IPS-NIHi7 (cell line): ENCODE measurements at regions not wholly inside any gene's neighbourhood (a gene's known extent, or its start where the extent isn't known, plus 50 kb on each side); places are given as distances from the start of the nearest gene placed in this dataset.
"Not testable (repeated sequence)": the region's sequence is repeated elsewhere in the genome, so short reads cannot be mapped to it uniquely, and the experiment has no call there.

ENCODE experiments used
- DNase-seq: peaks from one replicate; pipeline ENCODE4 v3.0.0; 2012; ENCODE audit warnings: mixed read lengths; ENCODE audit errors: extremely low spot score

DNA sequence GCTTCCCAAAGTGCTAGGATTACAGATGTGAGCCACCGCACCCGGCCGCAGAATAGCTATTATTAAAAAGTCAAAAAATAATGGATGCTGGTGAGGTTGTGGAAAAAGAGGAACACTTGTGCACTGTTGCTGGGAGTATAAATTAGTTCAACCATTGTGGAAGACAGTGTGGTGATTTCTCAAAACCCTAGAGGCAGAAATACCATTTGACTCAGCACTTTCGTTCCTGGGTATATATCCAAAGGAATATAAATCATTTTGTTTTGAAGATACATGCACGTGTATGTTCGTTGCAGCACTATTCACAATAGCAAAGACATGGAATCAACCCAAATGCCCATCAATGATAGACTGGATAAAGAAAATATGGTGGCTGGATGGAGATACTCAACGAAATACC, 132.1 kb upstream of the MED13 start:
- DNase-seq = not testable (repeated sequence)

DNA sequence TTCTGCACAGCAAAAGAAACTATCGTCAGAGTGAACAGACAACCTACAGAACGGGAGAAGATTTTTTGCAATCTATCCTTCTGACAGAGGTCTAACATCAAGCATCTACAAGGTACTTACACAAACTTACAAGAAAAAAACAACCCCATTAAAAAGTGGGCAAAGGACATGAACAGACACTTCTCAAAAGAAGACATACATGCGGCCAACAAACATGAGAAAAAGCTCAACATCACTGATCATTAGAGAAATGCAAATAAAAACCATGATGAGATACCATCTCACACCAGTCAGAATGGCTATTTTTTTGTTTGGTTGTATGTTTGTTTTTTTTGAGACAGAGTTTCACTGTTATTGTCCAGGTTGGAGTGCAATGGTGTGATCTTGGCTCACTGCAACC, 131.5 kb upstream of the MED13 start:
- DNase-seq = not testable (repeated sequence)

DNA sequence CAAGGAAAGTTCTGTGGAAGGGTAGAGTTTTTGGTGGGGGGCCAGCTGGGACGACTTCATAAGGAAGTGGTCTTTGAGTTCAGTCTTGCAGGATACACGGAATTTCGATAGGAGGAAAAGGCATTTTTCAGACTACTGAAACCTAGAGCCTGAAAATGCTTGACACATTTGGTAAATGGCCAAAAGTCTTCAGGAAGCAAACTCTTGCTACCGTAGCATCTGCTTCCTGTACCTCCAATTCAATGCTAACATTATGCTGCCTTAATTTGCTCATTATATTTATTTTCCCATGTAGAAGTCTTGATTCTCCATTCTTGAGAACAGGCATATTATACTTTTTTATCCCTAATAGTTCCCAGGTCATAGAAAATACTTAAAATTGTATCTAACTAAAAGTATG, 129.3 kb upstream of the MED13 start:
- DNase-seq = no peak

DNA sequence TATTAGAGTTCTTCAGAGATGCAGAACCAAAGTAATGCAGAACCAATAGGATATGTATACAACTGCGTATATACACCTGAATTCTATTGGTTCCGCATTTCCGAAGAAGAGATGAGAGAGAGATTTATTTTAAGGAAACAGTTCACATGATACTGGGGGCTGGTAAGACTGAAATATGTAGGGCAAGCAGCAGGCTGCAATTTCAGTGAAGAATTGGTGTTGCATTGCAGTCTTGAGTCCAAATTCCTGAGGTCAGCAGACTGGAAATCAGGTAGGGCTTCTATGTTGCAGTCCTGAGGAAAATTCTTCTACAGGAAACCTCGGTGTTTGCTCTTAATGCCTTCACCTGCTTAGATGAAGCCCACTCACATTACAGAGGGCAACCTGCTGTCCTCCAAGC, 128.2 kb upstream of the MED13 start:
- DNase-seq = no peak

DNA sequence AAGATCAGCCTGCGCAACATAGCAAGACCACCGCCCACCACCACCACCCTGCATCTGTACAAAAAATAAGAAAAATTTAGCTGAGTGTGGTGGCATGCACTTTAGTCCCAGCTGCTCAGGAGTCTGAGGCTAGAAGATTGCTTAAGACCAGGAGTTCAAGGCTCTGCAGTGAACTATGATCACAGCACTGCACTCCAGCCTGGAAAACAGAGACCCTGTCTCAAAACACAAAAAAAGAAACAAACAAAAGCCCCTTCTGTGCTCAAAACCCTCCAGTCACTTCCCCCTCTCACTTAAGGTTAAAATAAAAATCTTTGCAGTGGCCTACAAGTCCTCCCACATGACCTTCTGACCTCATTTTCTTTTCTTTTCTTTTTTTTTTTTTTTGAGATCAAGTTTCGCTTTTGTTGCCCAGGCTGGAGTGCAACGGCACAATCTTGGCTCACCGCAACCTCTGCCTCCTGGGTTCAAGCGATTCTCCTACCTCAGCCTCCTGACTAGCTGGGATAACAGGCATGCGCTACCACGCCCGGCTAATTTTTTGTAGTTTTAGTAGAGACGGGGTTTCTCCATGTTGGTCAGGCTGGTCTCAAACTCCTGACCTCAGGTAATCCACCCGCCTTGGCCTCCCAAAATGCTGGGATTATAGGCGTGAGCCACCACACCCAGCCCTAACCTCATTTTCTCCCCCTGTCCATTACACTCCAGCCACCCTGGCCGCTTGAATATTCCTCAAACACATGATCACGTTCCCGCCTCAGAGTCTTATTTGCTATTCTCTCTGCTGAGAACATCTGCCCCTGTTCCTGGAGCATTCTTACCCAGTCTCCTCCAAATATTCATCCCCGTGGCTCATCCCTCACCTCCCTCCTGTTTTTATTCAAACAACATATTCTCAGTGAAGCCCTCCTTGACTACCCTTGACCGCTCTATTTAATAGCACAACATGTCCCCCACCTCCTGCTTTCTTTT, 126.6 kb upstream of the MED13 start:
- no peak for DNase-seq

DNA sequence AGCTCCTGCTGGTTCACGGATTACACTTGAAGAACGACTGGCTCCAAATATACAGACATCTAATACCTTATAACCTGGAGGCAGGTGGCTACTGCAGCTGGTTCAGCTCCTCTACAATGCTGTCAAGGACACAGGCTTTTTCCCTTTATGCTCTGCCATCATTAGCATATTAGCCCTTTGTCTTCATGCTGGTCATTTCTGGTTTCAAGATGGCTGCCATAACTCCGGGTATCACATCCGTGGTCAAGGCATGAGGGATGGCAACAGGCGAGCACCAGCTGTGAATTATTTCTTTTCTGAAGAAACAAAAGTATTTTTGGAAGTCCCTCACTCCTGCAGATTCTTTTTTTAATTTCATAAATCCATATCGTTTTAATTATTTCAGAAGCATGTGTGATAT, 124.3 kb upstream of the MED13 start:
- no peak for DNase-seq

DNA sequence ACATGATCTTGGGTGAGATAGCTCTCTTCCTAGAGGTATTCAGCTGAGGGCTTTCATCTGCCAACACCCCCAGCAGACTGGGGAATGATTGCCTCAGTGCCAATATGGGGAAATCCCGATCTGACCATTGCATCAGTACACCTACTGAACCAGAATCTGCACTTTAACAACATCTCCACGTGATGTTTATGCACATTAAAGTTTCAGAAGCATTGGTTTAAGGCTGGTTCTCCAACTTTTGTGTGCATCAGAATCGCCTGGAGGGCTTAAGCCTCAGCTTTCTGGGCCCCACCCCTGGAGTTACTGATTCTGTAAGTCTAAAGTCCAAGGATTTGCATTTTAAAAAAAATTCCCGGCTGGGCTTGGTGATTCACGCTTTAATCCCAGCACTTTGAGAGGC, 123.6 kb upstream of the MED13 start:
- no peak for DNase-seq

DNA sequence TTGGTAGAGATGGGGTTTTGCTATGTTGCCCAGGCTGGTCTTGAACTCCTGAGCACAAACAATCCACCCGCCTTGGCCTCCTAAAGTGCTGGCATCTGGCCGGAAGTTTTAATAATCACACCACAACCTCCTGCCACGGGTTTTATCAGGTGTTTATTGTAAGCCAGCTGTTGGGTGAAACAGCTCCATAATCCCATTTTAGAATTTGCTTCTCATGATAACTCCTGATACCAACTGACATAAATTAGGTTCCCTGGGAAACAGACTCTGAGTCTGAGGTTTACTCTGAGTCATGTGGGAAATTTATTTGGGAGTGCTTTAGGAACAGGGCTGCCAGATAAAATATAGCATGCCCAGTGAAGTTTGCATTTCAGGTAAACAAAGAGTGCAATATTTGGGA, 122.6 kb upstream of the MED13 start:
- no peak for DNase-seq

DNA sequence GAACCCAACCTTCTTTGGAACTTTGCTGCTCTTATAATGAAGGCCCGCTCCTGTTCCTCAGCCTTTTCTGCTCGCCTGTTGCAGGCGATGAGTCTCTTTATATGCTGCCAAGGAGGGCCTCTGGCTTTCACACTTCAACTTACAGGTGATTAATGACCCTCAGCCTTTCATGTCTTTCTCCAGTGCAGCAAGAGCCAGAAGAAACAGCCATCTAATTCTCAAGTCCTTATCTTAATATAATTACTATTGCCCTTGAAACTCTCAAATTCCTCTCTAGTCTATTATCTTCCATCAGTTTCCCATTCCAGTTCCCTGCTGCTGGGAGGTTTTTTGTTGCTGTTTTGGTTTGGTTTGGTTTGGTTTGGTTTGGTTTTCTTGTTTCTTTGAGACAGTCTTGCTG, 121.8 kb upstream of the MED13 start:
- no peak for DNase-seq

DNA sequence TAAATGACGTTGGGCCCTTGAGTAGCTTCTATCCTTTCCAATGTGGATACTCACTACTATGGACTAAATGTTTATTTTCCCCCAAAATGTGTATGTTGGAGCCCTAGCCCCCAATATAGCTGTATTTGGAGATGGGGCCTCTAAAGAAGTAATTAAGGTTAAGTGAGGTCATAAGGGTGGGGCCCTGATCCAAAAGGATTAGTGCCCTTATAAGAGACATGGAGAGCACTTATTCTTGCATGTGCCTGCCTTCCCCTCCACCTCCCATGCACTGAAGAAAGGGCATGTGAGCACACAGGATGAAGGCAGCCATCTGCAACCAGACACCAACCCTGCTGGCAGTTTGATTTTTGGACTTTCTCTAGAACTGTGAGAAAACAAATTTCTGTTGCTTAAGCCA, 115.7 kb upstream of the MED13 start:
- no peak for DNase-seq

DNA sequence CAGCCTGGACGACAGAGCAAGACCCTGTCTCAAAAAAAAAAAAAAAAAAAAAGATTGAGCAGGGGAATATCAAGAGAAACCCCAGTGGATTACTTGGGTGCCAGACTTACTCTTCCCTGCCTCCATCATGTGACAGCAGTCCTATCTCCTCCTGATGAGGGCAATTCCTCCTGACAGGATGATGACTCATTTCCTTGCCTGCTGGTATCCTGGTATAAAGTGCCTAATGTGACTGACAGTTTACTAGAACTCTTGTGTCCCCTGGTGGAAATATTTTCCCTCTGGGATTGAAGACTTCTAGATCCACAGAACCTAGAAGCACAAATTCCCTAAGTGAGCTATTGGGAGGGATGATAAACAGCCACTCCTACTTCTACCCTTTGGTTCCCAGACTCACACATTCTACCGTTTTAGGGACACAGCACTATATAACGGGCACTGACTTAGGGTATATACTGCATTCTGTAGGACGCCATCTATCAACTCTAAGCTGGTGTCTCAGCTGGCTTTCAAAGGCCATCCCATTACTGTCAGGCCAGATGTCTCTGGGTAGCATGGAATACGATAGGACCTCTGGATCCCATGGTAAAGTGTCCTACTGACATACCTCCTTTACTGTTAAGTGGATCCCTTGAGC, 114.6 kb upstream of the MED13 start:
- peak; percentile 33 for DNase-seq

DNA sequence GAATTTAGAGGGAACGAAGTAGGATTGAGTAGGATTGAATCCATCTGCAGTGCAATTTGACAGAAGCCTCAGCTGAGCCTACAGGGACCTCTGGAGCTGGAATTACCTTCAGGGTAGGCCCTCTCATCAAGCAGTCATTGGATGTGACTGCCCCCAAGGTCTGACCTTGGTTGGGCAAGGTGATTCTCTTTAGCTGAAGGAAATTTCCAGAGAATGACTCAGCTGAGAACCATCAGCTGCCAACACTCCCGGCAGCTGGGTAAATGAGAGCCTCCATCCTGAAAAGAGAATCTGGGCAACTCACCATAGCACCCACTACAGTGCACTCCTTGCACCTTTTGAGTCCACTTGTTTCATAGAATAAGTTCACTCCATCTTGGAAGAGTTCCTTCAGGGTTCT, 113.5 kb upstream of the MED13 start:
- DNase-seq = no peak

DNA sequence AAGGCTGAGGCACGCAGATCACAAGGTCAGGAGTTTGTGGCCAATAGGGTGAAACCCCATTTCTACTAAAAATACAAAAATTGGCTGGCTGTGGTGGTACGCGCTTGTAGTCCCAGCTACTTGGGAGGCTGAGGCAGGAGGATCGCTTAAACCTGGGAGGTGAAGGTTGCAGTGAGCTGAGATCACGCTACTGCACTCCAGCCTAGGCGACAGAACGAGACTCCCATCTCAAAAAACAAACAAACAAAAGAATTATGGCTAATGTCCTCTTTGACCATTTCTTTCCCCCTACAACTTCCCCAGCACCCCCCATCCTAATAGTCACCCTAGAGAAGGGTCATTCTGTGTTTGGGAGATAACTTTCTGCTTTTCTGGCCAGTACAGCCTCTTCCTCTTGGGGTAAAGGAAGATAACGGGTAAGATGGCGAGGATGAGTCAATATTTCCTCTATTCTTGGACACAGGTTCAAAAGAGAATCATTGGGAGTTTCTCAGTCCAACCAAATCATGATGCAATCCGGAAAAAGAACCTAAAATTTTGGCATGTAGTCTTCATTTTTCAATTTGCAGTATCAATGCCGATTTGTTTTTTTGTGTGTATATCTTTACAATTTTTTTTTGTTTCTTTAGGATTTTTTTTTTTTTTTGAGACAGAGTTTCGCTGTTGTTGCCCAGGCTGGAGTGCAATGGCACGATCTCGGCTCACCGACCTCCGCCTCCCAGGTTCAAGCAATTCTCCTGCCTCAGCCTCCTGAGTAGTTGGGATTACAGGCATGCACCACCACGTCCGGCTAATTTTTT, 107.6 kb upstream of the MED13 start:
- no peak for DNase-seq

DNA sequence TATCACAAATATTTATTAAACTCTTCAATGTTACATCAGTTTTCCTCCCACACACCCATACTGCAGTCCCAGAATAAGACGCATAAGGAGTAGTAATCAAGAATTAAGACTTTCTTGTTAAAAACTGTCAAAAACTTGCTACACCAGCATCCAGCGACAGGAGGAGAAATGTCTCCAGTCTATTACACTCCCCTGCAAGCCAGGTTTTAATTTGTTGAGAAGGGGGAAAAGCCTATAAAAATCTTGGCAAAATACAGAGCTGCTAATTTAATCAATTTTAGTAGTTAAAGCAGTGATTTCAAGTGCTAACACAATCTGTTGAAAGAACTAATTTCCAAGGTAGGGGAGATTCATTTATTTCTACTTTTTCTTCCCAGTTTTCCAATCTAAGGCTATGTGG, 102.0 kb upstream of the MED13 start:
- DNase-seq = no peak

DNA sequence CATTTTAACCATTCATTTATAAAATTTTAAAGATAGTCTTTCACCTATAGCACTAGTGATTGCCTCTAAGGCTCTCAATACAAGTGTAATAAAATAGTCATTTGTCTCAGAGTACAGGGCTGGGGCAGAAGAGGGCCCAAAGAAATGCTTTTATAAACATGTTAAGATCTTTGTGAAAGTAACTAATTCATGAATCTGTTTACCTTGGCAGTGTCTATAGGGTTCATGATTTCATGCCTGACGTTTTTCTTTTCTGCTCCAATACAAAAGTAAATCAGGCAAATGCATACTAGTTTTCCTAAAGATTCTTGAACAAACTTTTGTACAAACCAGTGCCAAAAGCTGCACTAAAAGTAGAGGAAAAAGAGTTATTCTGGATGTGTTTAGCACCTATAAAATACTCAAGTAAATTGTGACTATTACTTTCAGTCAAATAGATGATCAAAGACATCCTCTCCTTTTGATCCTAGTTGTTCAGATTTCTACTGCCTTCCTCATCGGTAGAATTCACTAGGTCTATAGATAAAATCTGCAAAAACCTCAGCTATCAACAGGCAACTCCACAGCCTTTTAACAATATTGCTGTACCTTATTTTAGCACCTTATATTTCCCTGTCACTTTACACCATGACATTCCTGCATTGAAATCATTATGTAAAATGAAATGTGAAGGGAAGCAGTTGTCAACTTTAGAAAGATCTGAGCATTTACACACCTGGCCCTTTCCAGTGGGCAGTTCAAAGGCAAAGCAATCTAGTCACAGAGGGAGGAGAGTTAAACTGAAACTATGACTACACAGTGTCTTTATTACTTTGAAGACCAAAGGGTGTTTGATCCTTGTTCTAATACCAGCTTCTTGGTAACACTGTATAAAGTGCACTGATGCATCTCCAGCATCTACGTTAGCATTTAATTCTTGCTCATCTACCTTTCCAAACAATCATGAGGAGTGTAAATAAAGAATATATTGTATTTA, 100.0 kb upstream of the MED13 start:
- DNase-seq = no peak

DNA sequence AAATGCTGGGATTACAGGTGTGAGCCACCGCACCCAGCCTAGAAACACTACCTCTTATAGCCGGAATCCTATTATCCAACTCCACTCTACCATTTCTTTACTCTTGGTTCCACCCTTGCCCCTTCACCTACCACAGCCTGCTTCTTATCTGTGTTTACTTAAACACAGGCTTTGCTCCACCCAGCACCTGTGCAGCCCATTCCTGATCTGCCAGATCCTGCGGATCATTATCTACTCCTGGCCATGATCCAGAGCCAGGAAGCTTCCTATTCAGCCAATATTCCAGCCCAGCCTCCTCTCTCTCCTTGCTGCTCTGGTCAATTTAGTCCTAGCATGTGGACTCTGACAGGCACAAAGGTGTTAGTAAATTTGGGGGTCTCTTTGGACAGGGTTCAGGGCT, 98.8 kb upstream of the MED13 start:
- DNase-seq = no peak

DNA sequence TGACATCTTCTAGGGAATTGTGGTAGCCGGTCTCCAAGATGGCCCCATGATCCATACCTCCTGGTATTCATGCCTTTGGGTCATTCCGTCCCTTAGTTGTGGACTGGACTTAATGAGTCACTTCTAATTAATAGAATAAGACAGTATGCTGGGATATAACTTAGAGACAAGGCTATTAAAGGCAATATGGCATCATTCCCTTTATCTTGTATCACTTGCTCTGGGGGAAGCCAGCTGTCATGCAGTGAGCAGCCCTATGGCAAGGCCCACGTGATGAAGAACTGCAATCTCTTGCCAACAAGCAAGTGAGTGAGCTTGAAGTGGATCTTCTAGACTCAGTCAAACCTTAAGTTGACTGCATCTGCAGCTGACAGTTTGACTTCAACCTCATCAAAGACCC, 97.8 kb upstream of the MED13 start:
- no peak for DNase-seq

DNA sequence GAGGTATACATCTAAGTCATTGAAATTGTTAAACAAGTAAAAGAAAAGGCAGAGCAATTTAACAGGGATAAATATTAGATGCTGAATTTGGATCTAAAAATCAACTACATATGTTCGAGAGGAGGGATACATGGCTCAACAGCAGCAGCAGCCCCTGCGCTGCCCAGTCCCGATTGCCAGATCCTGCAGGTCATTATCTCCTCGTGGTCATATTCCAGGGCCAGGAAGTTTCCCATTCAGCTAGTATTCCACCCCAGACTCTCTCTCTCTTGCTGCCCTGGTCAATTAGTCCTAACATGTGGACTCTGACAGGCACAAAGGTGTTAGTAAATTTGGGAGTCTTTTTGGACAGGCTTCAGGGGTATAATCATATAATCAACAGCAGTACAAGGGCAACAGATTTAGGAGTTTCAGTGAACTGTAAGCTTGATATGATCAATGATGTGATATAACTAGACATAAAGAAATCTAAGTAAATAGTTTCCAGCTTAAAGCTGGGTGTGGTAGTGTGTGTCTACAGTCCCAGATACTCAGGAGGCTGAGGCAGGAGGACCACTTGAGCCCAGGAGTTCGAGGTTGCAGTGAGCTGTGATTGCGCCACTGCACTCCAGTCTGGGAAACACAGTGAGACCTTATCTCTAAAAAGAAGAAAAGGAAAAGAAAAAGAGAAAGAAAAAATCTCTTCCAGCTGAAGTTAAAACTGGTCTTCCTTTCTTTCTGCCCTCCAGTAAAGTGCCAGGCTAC, 96.5 kb upstream of the MED13 start:
- no peak for DNase-seq

DNA sequence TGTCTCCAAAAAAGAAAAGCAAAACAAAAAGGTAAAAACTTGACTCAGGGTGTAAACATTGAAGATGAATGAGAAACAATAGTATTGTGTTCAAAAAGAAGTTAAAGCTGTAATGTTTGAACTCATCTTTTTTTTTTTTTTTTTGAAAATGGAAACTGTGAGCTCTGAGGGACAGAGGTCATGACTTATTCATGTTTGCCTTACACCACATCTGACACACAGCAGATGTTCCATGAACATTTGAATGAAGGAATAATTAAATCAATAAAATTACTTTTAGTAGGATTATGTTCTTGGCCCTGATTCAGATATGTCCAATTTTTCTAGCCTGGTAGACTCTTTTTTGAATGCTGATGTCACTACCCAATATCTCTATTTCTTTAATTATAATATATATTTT, 95.7 kb upstream of the MED13 start:
- no peak for DNase-seq

DNA sequence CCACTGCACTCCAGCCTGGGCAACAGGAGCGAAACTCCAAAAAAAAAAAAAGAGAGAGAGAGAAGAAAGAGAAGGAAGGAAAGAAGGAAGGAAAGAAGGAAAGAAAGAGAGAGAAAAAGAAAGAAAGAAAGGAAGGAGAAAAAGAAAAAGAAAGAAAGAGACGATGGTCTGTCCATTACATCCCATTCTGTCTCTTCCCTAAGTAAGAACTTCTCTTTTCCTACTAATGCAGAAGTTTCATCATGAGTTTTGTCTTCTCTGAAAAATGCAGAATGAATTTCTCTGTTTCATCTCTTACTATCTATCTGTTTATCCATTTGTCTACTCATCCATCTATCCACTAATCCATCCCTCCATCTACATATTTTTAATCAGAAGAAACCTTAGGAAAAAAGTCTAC, 94.9 kb upstream of the MED13 start:
- no peak for DNase-seq

DNA sequence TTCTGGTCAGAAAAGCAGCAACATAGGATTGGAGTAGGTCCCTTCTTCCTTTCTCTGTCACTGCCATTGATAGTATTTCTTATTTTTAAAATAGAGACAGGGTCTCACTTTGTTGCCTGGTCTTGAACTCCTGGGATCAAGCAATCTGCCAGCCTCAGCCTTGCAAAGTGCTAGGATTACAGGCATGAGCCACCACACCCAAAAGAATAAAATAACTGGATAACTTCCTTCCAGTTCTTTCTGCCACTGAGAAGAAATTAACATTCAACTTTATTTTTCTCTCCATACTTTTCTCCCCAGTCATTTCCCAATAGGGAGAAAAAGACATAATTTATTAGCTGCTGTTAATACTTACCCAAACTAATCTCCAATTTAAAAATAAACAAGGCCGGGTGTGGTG, 91.9 kb upstream of the MED13 start:
- DNase-seq = no peak
